HEK293T (cell line): ENCODE measurements at regions not wholly inside any gene's neighbourhood (a gene's known extent, or its start where the extent isn't known, plus 50 kb on each side); places are given as distances from the start of the nearest gene placed in this dataset.
A peak's percentile ranks its signal among the peaks of the same experiment; 100 is the strongest.

ENCODE experiments used
- CTCF ChIA-PET: fragments of 350-600 bp; formaldehyde crosslinking; extraction: SDS; loops from one replicate; lab custom pipeline; 2021; ENCODE audit warnings: antibody characterized with exemption, inconsistent platforms; lab: Yijun Ruan, JAX
- POLR2A ChIA-PET: fragments of 350-600 bp; formaldehyde crosslinking; extraction: SDS; loops from one replicate; lab custom pipeline; 2020; ENCODE audit warnings: antibody characterized with exemption, inconsistent platforms; lab: Yijun Ruan, JAX
- DNase-seq: peaks from one replicate; pipeline ENCODE4 v3.0.0; 2012; ENCODE audit warnings: mixed read lengths; ENCODE audit errors: extremely low spot score
- ARNT ChIP-seq: fragments of 450-650 bp; IDR thresholded peaks from 2 replicates; pipeline ENCODE4 v1.6.1; 2017; ENCODE audit warnings: mild to moderate bottlenecking
- BHLHE40 ChIP-seq: fragments of 450-650 bp; IDR thresholded peaks from 2 replicates; pipeline ENCODE4 v1.6.1; 2016; ENCODE audit warnings: mild to moderate bottlenecking, moderate library complexity, borderline replicate concordance
- CTBP1 ChIP-seq: fragments of 450-650 bp; IDR thresholded peaks from 2 replicates; pipeline ENCODE4 v1.6.1; 2016; ENCODE audit warnings: borderline replicate concordance
- ELF4 ChIP-seq: fragments of 450-650 bp; IDR thresholded peaks from 2 replicates; pipeline ENCODE4 v1.6.1; 2017; ENCODE audit warnings: antibody characterized with exemption
- FOXA1 ChIP-seq: fragments of 450-650 bp; IDR thresholded peaks from 2 replicates; pipeline ENCODE4 v1.6.1; 2016; ENCODE audit warnings: mild to moderate bottlenecking
- FOXK2 ChIP-seq: fragments of 450-650 bp; IDR thresholded peaks from 2 replicates; pipeline ENCODE4 v1.6.1; 2016; ENCODE audit warnings: mild to moderate bottlenecking
- FOXM1 ChIP-seq: fragments of 450-650 bp; IDR thresholded peaks from 2 replicates; pipeline ENCODE4 v1.6.1; 2017; ENCODE audit warnings: mild to moderate bottlenecking, borderline replicate concordance
- HDGF ChIP-seq: fragments of 450-650 bp; IDR thresholded peaks from 2 replicates; pipeline ENCODE4 v1.6.1; 2017; ENCODE audit warnings: antibody characterized with exemption, borderline replicate concordance
- L3MBTL2 ChIP-seq: fragments of 450-650 bp; conservative IDR thresholded peaks from 2 replicates; pipeline ENCODE4 v1.6.1; 2016; ENCODE audit warnings: mild to moderate bottlenecking
- LEF1 ChIP-seq: fragments of 450-650 bp; IDR thresholded peaks from 2 replicates; pipeline ENCODE4 v1.6.1; 2017; ENCODE audit warnings: mild to moderate bottlenecking, borderline replicate concordance
- NFRKB ChIP-seq: fragments of 450-650 bp; IDR thresholded peaks from 2 replicates; pipeline ENCODE4 v1.6.1; 2016; ENCODE audit warnings: mild to moderate bottlenecking, moderate library complexity
- PKNOX1 ChIP-seq: fragments of 450-650 bp; IDR thresholded peaks from 2 replicates; pipeline ENCODE4 v1.6.1; 2016
- SP1 ChIP-seq: fragments of 450-650 bp; IDR thresholded peaks from 2 replicates; pipeline ENCODE4 v1.6.1; 2017
- SUZ12 ChIP-seq: fragments of 450-650 bp; IDR thresholded peaks from 2 replicates; pipeline ENCODE4 v1.6.1; 2016; ENCODE audit warnings: mild to moderate bottlenecking
- TARDBP ChIP-seq: fragments of 450-650 bp; IDR thresholded peaks from 2 replicates; pipeline ENCODE4 v1.6.1; 2016
- ZNF384 ChIP-seq: fragments of 450-650 bp; IDR thresholded peaks from 2 replicates; pipeline ENCODE4 v1.6.1; 2016

GRCh38 chr7:69338144-69338543 is 260.1 kb upstream of the AUTS2 start:
- DNase-seq = no peak
- ChIA-PET CTCF (no interaction called here), POLR2A (no interaction called here)
- no peak for TF ChIP-seq LEF1
- TF ChIP-seq PKNOX1 = 0 out of 2 replicates have a peak, but pooled peaks have one; percentile 12

- no peak for DNase-seq
- CTCF ChIA-PET = no interaction called here
- POLR2A ChIA-PET = no interaction called here
- TF ChIP-seq L3MBTL2 (no peak), ARNT (no peak), SUZ12 (no peak)
Observed at GRCh38 chr7:69341288-69341687, 257.0 kb upstream of the AUTS2 start.

DNA sequence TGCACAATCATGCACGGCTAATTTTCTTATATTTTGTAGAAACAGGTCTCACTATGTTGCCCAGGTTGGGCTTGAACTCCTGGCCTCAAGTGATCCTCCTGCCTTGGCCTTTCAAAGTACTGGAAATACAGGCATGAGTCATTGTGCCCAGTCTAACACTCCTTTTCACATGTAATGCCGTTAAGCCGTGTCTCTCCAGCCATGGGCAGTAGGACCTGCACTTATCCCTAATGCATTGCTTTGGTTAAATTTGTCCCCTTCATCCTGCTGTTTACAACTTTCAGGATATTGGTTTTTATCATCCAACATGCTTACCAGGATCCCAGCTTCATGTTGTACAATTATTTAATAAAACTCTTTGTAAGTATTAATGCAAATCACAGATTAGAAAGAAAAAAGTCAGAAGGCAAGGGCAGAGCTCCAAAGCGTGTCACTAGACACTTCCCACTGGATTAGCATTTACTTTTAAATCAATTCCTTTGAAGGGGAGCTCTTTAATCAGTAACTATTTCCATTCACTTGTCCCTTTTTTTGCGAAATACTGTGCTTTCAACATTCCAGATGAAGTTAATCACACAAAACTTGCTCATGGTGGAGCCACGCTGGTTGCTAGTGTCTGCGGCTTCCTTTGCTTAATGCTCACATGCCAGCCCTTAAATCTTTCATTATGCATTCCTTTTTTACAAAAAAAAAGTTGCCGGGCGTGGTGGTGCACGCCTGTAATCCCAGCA is 256.0 kb upstream of the AUTS2 start:
- no peak for DNase-seq
- CTCF ChIA-PET = no interaction called here
- POLR2A ChIA-PET = no interaction called here
- no peak for TF ChIP-seq ELF4
- no peak for TF ChIP-seq FOXM1
- TF ChIP-seq BHLHE40 = no peak
- TF ChIP-seq FOXK2 = no peak
- TF ChIP-seq SUZ12 = no peak
- TF ChIP-seq ARNT = no peak
- no peak for TF ChIP-seq ZNF384
- no peak for TF ChIP-seq FOXA1
- TF ChIP-seq L3MBTL2 = no peak
- no peak for TF ChIP-seq HDGF
- TF ChIP-seq NFRKB = no peak
- TF ChIP-seq PKNOX1 = no peak
- TF ChIP-seq CTBP1 = no peak
- no peak for TF ChIP-seq LEF1
- TF ChIP-seq SP1 = no peak
- TF ChIP-seq TARDBP = no peak

DNA sequence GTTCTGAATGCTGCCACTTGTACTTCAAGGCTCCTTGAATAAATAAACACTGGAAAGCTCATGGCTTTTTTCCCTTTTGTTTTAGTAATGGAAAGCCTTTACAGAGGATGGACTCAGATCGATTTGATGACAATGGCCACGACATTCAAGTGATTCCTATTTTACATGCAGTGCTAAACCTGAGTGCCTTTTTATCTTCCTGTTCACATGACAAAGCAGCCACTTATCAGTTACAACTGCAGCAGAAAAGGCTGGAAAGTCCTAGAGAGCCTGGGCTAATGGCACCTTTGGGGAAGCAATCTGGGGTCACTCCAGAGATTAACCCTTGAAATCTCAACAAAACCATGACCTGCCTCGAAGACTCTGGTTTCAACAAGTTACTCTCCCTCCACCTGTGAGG is 249.0 kb upstream of the AUTS2 start:
- TF ChIP-seq PKNOX1 (no peak), FOXK2 (no peak), ELF4 (no peak), LEF1 (no peak), SP1 (no peak), SUZ12 (no peak), L3MBTL2 (no peak), TARDBP (no peak)
- CTCF ChIA-PET = no interaction called here
- no peak for DNase-seq
- POLR2A ChIA-PET = no interaction called here

- POLR2A ChIA-PET = no interaction called here
- no peak for DNase-seq
- no peak for TF ChIP-seq ARNT
- TF ChIP-seq FOXA1 = no peak
- TF ChIP-seq SUZ12 = no peak
- 0 out of 2 replicates have a peak, but pooled peaks have one; percentile 28 for TF ChIP-seq PKNOX1
- CTCF ChIA-PET = no interaction called here
Observed at GRCh38 chr7:69358163-69358821, 240.0 kb upstream of the AUTS2 start.

DNA sequence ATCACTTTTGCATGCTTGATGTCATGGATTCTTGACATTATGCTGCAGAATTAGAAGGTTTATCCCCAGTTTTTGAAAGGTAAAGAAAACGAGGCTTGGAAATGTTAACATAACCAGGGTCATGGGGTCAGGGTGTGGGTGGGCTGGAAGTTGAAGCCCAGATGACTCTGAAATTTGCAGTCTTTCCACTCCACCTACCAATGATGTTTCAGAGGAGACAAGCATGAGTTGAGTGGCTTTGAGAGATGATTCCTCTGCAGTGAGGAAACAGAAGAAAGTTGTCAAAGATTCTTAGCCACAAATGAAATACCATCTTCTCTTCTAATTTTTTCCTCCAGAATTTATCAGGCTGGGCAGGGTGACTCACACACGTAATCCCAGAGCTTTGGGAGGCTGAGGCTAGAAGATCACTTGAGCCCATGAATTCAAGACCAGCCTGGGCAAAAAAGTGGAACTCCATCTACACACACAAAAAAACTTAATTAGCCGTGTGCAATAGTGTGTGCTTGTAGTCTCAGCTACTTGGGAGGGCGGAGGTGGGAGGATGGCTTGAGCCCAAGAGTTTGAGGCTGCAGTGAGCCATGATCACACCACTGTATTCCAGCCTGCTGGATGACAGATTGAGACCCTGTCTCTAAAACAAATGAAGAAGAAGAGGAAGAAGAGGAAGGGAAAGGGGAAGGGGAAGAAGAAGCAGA is 239.1 kb upstream of the AUTS2 start:
- TF ChIP-seq TARDBP (no peak), CTBP1 (no peak), ELF4 (no peak), PKNOX1 (no peak), LEF1 (no peak), FOXM1 (no peak), ZNF384 (no peak)
- POLR2A ChIA-PET = no interaction called here
- CTCF ChIA-PET = no interaction called here
- DNase-seq = no peak
